Calu3 (cell line): ENCODE measurements at regions not wholly inside any gene's neighbourhood (a gene's known extent, or its start where the extent isn't known, plus 50 kb on each side); places are given as distances from the start of the nearest gene placed in this dataset.

ENCODE experiments used
- BruUV-seq: library from RNA; stranded (reverse); fragments of 400-500 nt; replicated peaks from 2 replicates; lab custom pipeline; 2021; lab: Mats Ljungman, UMichigan
- CTCF ChIA-PET: fragments of 300-600 bp; sonication (Branson Sonifier 250); formaldehyde crosslinking; loops from one replicate; lab custom pipeline; 2022; ENCODE audit warnings: antibody characterized with exemption; lab: Charles Lee
- DNase-seq: peaks from one replicate; pipeline ENCODE4 v3.0.0; 2022
- H3K27ac Mint-ChIP-seq: one replicate; pipeline ENCODE4 v1.8.0; 2022; ENCODE audit warnings: mixed read lengths; ENCODE audit not compliant: unreplicated experiment
- H3K27me3 Mint-ChIP-seq: one replicate; pipeline ENCODE4 v1.8.0; 2022; ENCODE audit warnings: mixed read lengths; ENCODE audit not compliant: unreplicated experiment
- H3K36me3 Mint-ChIP-seq: one replicate; pipeline ENCODE4 v1.8.0; 2022; ENCODE audit warnings: mild to moderate bottlenecking, moderate library complexity, mixed read lengths; ENCODE audit not compliant: insufficient read depth, unreplicated experiment
- H3K4me1 Mint-ChIP-seq: one replicate; pipeline ENCODE4 v1.8.0; 2022; ENCODE audit warnings: mild to moderate bottlenecking, low read depth, mixed read lengths; ENCODE audit not compliant: unreplicated experiment
- H3K4me3 Mint-ChIP-seq: one replicate; pipeline ENCODE4 v1.8.0; 2022; ENCODE audit warnings: mild to moderate bottlenecking, low read depth, moderate library complexity, mixed read lengths; ENCODE audit not compliant: unreplicated experiment
- H3K9me3 Mint-ChIP-seq: one replicate; pipeline ENCODE4 v1.8.0; 2022; ENCODE audit warnings: low read depth, mixed read lengths; ENCODE audit not compliant: unreplicated experiment
- intact Hi-C: fragments of 100-400 bp; cut with micrococcal nuclease; formaldehyde crosslinking; loops from one replicate; pipeline ENCODE4 v1.10.0; 2022; ENCODE audit not compliant: unreplicated experiment
- TF ChIP-seq, protein P1 (sequence below): fragments of 200-600 bp; IDR thresholded peaks from one replicate; pipeline ENCODE4 v1.8.0; 2022; ENCODE audit warnings: antibody characterized with exemption; ENCODE audit not compliant: unreplicated experiment

DNA sequence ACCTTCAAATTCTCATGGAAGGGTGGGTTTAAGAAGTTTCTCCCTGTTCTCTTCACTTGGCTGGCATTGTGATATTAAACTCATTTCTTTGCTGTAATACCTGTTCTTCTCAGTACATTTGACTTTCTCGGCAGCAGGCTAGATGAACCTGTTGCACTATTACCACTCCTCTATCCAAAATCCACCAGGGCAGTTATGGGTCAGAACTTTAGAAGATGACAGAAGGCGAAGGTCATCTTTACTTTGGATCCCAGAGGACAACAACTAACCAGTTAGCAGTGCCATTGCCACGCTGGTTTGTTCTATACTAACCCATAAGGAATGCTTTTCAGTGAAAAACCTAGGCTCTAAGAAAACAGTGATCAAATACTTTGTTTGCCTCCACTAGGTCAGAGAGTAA is 901.0 kb downstream of the TSN start:
- intact Hi-C loops, result no loop called here
- Mint-ChIP-seq H3K4me3 (no peak overlapping the region), H3K36me3 (no peaks in the 10 kb centered on the region), H3K27ac (no peak overlapping the region), H3K9me3 (peaks cover 10% of the 10 kb centered on the region), H3K4me1 (no peaks in the 10 kb centered on the region), H3K27me3 (no peaks in the 10 kb centered on the region)
- DNase-seq, result no peak
- TF ChIP-seq, protein P1, sequence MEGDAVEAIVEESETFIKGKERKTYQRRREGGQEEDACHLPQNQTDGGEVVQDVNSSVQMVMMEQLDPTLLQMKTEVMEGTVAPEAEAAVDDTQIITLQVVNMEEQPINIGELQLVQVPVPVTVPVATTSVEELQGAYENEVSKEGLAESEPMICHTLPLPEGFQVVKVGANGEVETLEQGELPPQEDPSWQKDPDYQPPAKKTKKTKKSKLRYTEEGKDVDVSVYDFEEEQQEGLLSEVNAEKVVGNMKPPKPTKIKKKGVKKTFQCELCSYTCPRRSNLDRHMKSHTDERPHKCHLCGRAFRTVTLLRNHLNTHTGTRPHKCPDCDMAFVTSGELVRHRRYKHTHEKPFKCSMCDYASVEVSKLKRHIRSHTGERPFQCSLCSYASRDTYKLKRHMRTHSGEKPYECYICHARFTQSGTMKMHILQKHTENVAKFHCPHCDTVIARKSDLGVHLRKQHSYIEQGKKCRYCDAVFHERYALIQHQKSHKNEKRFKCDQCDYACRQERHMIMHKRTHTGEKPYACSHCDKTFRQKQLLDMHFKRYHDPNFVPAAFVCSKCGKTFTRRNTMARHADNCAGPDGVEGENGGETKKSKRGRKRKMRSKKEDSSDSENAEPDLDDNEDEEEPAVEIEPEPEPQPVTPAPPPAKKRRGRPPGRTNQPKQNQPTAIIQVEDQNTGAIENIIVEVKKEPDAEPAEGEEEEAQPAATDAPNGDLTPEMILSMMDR, result no peak
- CTCF ChIA-PET, result no interaction called here
- no TSS peak for BruUV-seq

DNA sequence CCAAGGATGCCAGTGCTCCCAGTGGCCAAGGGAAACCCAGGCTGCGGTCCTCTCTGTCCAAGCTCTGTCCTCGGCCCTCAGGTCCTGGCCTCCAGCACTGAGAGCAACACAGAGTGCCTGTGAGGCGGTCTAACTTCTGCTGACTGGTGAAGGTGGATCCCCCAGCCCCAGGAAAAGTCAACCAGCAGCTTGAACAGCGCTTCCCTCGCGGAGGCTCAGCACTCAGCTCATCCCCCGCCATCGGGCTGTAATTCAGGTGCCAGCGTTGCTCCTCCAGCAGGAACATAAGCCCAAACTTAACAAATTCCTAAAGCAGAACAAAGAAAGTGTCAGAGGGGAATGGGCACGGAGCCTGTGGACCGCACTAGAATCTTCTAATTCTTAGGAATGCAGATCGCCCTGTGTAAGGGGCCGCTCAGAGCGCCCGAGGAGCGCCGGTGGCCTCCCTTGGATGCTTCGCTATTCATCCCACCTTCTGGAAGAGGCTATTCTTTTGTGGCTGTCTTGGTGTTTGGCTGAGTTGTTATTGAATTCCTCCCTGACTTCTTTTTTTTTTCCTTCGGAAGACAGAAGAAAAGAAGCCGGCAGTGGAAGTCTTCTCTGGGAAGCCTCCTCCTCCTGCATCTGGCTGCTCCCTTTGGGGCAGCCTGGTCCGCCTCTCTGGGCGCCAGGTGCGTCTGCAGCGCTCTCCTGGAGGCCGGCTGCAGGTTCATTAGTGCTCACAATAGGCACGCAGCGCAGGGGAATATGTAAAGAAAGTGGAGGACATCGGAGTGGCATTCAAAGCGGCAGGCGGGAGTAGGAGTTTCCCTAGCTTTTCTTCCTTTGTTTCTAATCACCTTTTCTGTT is 905.6 kb downstream of the TSN start:
- DNase-seq, result no peak
- no peak overlapping the region for H3K27ac Mint-ChIP-seq
- CTCF ChIA-PET, result interaction anchor here (0.7 kb wide), 2 partner anchors 21 to 782 kb away, joined by 3 to 4 read pairs; no protein-coding TSS in a partner anchor

DNA sequence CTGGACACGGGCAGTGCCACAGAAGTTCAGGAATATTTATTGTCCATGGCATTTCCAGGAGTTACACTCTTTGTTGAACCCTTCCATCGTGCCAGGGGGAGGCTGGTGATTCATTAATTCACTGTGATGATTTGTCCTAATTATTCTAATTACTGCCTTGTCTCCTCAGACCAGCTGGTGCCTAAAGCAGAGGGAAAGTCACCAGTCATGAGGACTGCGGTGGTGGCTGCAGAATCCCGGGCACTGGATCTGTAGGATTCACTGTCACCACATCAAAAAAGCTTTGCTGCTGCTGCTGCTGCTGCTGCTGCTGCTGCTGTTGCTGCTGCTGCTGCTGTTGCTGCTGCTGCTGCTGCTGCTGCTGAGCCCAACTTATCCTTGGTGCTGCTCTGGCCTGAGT is 908.2 kb downstream of the TSN start:
- H3K27ac Mint-ChIP-seq, result no peak overlapping the region
- no peaks in the 10 kb centered on the region for H3K9me3 Mint-ChIP-seq
- TF ChIP-seq, protein P1, result no peak
- CTCF ChIA-PET, result no interaction called here
- H3K36me3 Mint-ChIP-seq, result no peaks in the 10 kb centered on the region
- H3K4me1 Mint-ChIP-seq, result no peaks in the 10 kb centered on the region
- no peak for DNase-seq
- no peak overlapping the region for H3K4me3 Mint-ChIP-seq
- H3K27me3 Mint-ChIP-seq, result no peaks in the 10 kb centered on the region
- BruUV-seq, result no TSS peak
- intact Hi-C loops, result no loop called here

More for the DNA sequence above, 905.6 kb downstream of the TSN start:
- Mint-ChIP-seq H3K27me3 (no peaks in the 10 kb centered on the region), H3K4me3 (no peak overlapping the region), H3K4me1 (no peaks in the 10 kb centered on the region), H3K9me3 (peaks cover 7% of the 10 kb centered on the region), H3K36me3 (no peaks in the 10 kb centered on the region)
- BruUV-seq, result no TSS peak
- intact Hi-C loops, result no loop called here
- TF ChIP-seq, protein P1, result no peak

DNA sequence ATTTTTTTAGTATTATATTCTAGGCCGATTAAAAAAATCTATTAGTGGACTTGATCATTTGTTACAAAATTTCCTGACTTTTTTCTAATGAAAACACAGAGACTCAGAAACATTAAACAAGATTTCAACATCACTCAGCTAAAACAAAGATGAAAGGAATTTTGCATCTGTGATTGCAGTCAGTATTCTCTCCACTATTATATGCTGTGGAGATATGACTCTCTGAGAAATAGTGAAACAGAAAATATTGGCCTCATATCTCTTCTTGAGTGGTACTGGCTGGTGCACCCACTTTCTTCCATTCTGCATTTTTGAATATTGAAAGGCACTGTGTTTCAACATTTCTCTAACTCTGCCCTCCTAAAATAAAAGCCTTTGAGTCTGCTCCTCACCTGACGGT is 914.2 kb downstream of the TSN start:
- TF ChIP-seq, protein P1, result no peak

More for the DNA sequence above, 914.2 kb downstream of the TSN start:
- H3K4me1 Mint-ChIP-seq, result no peaks in the 10 kb centered on the region
- no peak overlapping the region for H3K4me3 Mint-ChIP-seq
- BruUV-seq, result no TSS peak
- no peak overlapping the region for H3K27ac Mint-ChIP-seq
- H3K36me3 Mint-ChIP-seq, result no peaks in the 10 kb centered on the region
- intact Hi-C loops, result no loop called here
- CTCF ChIA-PET, result no interaction called here
- no peaks in the 10 kb centered on the region for H3K27me3 Mint-ChIP-seq
- H3K9me3 Mint-ChIP-seq, result peaks cover 7% of the 10 kb centered on the region
- no peak for DNase-seq
